Nephron progenitor cell (in vitro differentiated cells): ENCODE measurements at regions not wholly inside any gene's neighbourhood (a gene's known extent, or its start where the extent isn't known, plus 50 kb on each side); places are given as distances from the start of the nearest gene placed in this dataset.
A peak's percentile ranks its signal among the peaks of the same experiment; 100 is the strongest.

Source experiments
- DNase-seq: peaks from one replicate; pipeline ENCODE4 v3.0.0; 2021
- H3K27ac Mint-ChIP-seq: 2 replicates; pipeline ENCODE4 v1.8.0; 2021; ENCODE audit warnings: mild to moderate bottlenecking, moderate library complexity, mixed read lengths
- H3K27me3 Mint-ChIP-seq: 2 replicates; pipeline ENCODE4 v1.8.0; 2021; ENCODE audit warnings: mild to moderate bottlenecking, low read depth, mixed read lengths; ENCODE audit not compliant: poor library complexity
- H3K36me3 Mint-ChIP-seq: 2 replicates; pipeline ENCODE4 v1.8.0; 2021; ENCODE audit warnings: low read depth, mixed read lengths
- H3K4me1 Mint-ChIP-seq: 2 replicates; pipeline ENCODE4 v1.8.0; 2021; ENCODE audit warnings: mixed read lengths
- H3K4me3 Mint-ChIP-seq: 2 replicates; pipeline ENCODE4 v1.8.0; 2021; ENCODE audit warnings: mild to moderate bottlenecking, moderate library complexity, mixed read lengths
- H3K9me3 Mint-ChIP-seq: 2 replicates; pipeline ENCODE4 v1.8.0; 2021; ENCODE audit warnings: mild to moderate bottlenecking, moderate library complexity, mixed read lengths
- TF ChIP-seq, protein P1 (sequence below): fragments of 200-600 bp; sonication (generic); IDR thresholded peaks from 2 replicates; pipeline ENCODE4 v1.5.0; 2021; ENCODE audit warnings: antibody characterized with exemption

- Mint-ChIP-seq H3K9me3 (peaks cover 4% of the 10 kb centered on the region), H3K27me3 (no peaks in the 10 kb centered on the region), H3K4me1 (peaks cover 49% of the 10 kb centered on the region), H3K36me3 (no peaks in the 10 kb centered on the region), H3K27ac (no peak overlapping the region), H3K4me3 (no peak overlapping the region)
- TF ChIP-seq, protein P1, sequence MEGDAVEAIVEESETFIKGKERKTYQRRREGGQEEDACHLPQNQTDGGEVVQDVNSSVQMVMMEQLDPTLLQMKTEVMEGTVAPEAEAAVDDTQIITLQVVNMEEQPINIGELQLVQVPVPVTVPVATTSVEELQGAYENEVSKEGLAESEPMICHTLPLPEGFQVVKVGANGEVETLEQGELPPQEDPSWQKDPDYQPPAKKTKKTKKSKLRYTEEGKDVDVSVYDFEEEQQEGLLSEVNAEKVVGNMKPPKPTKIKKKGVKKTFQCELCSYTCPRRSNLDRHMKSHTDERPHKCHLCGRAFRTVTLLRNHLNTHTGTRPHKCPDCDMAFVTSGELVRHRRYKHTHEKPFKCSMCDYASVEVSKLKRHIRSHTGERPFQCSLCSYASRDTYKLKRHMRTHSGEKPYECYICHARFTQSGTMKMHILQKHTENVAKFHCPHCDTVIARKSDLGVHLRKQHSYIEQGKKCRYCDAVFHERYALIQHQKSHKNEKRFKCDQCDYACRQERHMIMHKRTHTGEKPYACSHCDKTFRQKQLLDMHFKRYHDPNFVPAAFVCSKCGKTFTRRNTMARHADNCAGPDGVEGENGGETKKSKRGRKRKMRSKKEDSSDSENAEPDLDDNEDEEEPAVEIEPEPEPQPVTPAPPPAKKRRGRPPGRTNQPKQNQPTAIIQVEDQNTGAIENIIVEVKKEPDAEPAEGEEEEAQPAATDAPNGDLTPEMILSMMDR = no peak
- no peak for DNase-seq
These were observed 245.6 kb downstream of the SIPA1L2 start for GRCh38 chr1:232384171-232384883.

GRCh38 chr1:232383455-232384123 lies 246.3 kb downstream of the SIPA1L2 start:
- no peak overlapping the region for H3K4me3 Mint-ChIP-seq
- no peaks in the 10 kb centered on the region for H3K36me3 Mint-ChIP-seq
- DNase-seq = no peak
- peaks cover 4% of the 10 kb centered on the region for H3K9me3 Mint-ChIP-seq
- no peaks in the 10 kb centered on the region for H3K27me3 Mint-ChIP-seq
- H3K4me1 Mint-ChIP-seq = peaks cover 57% of the 10 kb centered on the region
- TF ChIP-seq, protein P1 = no peak
- no peak overlapping the region for H3K27ac Mint-ChIP-seq

GRCh38 chr1:232382671-232383070 lies 247.3 kb downstream of the SIPA1L2 start:
- Mint-ChIP-seq H3K4me1 (peaks cover 64% of the 10 kb centered on the region), H3K4me3 (no peak overlapping the region), H3K27me3 (peaks cover 5% of the 10 kb centered on the region), H3K27ac (no peak overlapping the region), H3K9me3 (peaks cover 4% of the 10 kb centered on the region), H3K36me3 (no peaks in the 10 kb centered on the region)
- TF ChIP-seq, protein P1 = no peak
- no peak for DNase-seq

GRCh38 chr1:232381394-232382100 lies 248.4 kb downstream of the SIPA1L2 start:
- H3K27ac Mint-ChIP-seq = peak overlapping the region; percentile 62
- peaks cover 5% of the 10 kb centered on the region for H3K27me3 Mint-ChIP-seq
- peaks cover 75% of the 10 kb centered on the region for H3K4me1 Mint-ChIP-seq
- H3K4me3 Mint-ChIP-seq = no peak overlapping the region
- TF ChIP-seq, protein P1 = no peak
- H3K36me3 Mint-ChIP-seq = no peaks in the 10 kb centered on the region
- no peak for DNase-seq
- H3K9me3 Mint-ChIP-seq = peaks cover 4% of the 10 kb centered on the region

DNA sequence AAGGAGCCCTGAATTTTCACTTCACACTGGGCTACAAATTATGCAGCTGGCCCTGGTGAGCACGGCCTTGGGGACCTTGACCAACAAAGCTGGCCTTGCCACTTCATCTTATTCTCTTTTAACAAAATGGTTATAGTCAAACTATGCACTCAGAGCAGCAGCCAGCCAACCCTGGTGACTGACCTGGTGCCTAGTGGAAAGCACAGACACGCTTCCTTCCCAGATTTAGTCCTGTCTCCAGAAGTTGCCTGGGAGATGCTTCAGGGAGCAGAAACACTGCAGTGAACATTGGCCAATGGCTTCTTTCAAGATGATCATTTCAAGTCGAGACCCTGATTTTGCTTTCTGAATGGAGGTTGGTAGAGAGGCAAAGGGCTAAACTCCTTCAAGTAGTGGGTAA lies 249.3 kb downstream of the SIPA1L2 start:
- peaks cover 5% of the 10 kb centered on the region for H3K27me3 Mint-ChIP-seq
- peaks cover 76% of the 10 kb centered on the region for H3K4me1 Mint-ChIP-seq
- TF ChIP-seq, protein P1 = no peak
- no peak for DNase-seq
- H3K27ac Mint-ChIP-seq = peak overlapping the region; percentile 22
- no peaks in the 10 kb centered on the region for H3K36me3 Mint-ChIP-seq
- H3K9me3 Mint-ChIP-seq = peaks cover 4% of the 10 kb centered on the region
- H3K4me3 Mint-ChIP-seq = peak overlapping the region; percentile 12
